ENCODE measurements at regions not wholly inside any gene's neighbourhood (a gene's known extent, or its start where the extent isn't known, plus 50 kb on each side); places are given as distances from the start of the nearest gene placed in this dataset.
"Not testable (repeated sequence)": the region's sequence is repeated elsewhere in the genome, so short reads cannot be mapped to it uniquely, and the experiment has no call there.

DNA sequence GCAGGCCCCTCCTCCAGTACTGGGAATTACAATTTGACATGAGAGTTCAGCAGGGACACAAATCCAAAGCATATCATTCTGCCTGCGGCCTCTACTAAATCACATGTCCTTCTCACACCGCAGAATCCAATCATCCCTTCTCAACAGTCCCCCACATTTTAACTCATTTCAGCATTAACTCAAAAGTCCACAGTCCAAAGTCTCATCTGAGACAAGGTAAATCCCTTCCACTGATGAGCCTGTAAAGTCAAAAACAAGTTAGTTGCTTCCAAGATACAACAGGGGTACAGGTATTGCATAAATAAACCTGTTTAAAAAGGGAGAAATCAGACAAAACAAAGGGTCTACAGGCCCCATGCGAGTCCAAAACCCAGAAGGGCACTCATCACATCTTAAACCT, 64.0 kb downstream of the EBNA1BP2 start:
- Histone ChIP-seq H3K4me3 (ENCODE audit: low read depth, low read length) (no peak overlapping the region; the same call in 1 of the 2 replicates), H3K27me3 (ENCODE audit: control insufficient read depth, insufficient read depth, low read length) (no peaks in the 10 kb centered on the region), H3K9me3 (ENCODE audit: control insufficient read depth, insufficient read depth, low read length) (peaks cover 36% of the 10 kb centered on the region), H3K4me1 (ENCODE audit: control insufficient read depth, insufficient read depth, low read length) (no peaks in the 10 kb centered on the region), H3K27ac (ENCODE audit: low read depth, low read length) (no peak overlapping the region), H3K36me3 (ENCODE audit: control insufficient read depth, insufficient read depth, low read length) (no peaks in the 10 kb centered on the region), H3K9ac (ENCODE audit: low read depth, low read length) (no peak overlapping the region)

DNA sequence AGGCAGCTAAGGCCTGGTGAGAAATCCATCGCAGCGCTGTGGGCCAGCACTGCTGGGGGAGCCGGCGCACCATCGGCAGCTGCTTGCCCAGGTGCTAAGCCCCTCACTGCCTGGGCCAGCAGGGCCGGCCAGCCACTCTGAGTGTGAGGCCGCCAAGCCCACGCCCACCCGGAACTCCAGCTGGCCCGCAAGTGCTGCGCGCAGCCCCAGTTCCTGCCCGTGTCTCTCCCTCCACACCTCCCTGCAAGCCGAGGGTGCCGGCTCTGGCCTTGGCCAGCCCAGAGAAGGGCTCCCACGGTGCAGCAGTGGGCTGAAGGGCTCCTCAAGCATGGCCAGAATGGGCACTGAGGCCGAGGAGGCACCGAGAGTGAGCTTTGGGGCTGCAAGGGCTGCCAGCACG, 64.4 kb downstream of the EBNA1BP2 start:
- no peak overlapping the region for H3K4me3 ChIP-seq (ENCODE audit: low read depth, low read length)
- no peaks in the 10 kb centered on the region for H3K4me1 ChIP-seq (ENCODE audit: control insufficient read depth, insufficient read depth, low read length)
- H3K36me3 ChIP-seq (ENCODE audit: control insufficient read depth, insufficient read depth, low read length) = no peaks in the 10 kb centered on the region
- no peaks in the 10 kb centered on the region for H3K27me3 ChIP-seq (ENCODE audit: control insufficient read depth, insufficient read depth, low read length)
- no peak overlapping the region for H3K27ac ChIP-seq (ENCODE audit: low read depth, low read length)
- H3K9me3 ChIP-seq (ENCODE audit: control insufficient read depth, insufficient read depth, low read length) = peaks cover 34% of the 10 kb centered on the region
- no peak overlapping the region for H3K9ac ChIP-seq (ENCODE audit: low read depth, low read length)

DNA sequence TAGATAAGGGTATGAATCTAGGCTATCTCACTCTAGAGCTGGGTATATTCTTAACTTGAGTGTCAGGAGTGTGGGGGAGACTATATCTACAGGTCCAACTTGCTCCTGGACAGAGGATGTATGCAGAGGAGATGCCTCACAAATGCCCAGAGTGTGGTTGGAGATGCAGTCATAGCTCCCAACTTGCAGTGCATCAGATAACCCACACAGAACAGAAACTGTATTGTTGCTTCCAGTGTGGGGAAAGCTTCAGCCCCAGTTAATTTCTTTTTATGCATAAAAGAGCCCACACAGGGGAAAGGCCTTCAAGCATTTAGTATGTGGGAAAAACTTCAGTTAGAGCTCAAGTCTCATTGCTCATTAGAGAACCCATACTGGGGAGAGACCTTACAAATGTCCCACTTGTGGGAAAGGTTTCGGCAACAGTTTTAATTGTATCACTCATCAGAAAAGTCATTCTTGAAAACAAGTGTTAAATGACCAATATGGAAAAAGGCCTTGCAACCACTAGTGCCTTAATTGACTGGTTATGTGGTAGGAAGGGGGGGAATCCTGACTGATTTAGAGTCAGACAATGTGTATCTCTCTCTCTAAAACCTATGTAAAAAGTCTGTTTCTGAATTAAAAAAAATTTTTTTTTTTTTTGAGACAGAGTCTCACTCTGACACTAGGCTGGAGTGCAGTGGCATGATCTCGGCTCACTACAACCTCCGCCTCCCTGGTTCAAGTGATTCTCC, 67.9 kb downstream of the EBNA1BP2 start:
- H3K36me3 ChIP-seq (ENCODE audit: control insufficient read depth, insufficient read depth, low read length) = no peaks in the 10 kb centered on the region
- H3K27me3 ChIP-seq (ENCODE audit: control insufficient read depth, insufficient read depth, low read length) = no peaks in the 10 kb centered on the region
- H3K9me3 ChIP-seq (ENCODE audit: control insufficient read depth, insufficient read depth, low read length) = peaks cover 28% of the 10 kb centered on the region
- H3K4me1 ChIP-seq (ENCODE audit: control insufficient read depth, insufficient read depth, low read length) = no peaks in the 10 kb centered on the region
- no peak overlapping the region for H3K9ac ChIP-seq (ENCODE audit: low read depth, low read length)
- H3K27ac ChIP-seq (ENCODE audit: low read depth, low read length) = no peak overlapping the region
- no peak overlapping the region for H3K4me3 ChIP-seq (ENCODE audit: low read depth, low read length)

DNA sequence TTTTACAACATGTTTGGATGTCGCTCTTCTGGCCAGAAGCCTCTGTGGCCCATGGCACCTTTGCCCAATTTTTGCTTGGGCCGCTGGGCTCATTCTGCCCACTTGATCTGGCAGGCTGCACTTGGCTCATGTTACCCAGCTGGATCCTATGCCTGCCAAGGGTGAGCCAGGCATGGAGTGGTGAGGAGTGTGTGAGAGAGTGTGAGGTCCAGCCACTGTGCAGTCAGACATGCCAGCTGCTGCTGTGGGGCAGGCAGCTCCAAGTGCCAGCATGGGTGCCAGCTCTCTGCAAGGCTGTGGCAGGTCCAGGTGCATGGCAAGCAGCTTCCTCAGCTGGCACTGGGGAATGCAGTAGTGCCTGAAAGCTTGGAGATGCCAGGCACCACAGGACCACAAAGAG, 71.0 kb downstream of the EBNA1BP2 start:
- Histone ChIP-seq H3K9ac (ENCODE audit: low read depth, low read length) (no peak overlapping the region), H3K4me3 (ENCODE audit: low read depth, low read length) (no peak overlapping the region), H3K36me3 (ENCODE audit: control insufficient read depth, insufficient read depth, low read length) (no peaks in the 10 kb centered on the region), H3K9me3 (ENCODE audit: control insufficient read depth, insufficient read depth, low read length) (peaks cover 13% of the 10 kb centered on the region), H3K4me1 (ENCODE audit: control insufficient read depth, insufficient read depth, low read length) (0 out of 2 replicates have a peak, but pooled peaks cover 3% of the 10 kb centered on the region), H3K27ac (ENCODE audit: low read depth, low read length) (no peak overlapping the region), H3K27me3 (ENCODE audit: control insufficient read depth, insufficient read depth, low read length) (no peaks in the 10 kb centered on the region)

DNA sequence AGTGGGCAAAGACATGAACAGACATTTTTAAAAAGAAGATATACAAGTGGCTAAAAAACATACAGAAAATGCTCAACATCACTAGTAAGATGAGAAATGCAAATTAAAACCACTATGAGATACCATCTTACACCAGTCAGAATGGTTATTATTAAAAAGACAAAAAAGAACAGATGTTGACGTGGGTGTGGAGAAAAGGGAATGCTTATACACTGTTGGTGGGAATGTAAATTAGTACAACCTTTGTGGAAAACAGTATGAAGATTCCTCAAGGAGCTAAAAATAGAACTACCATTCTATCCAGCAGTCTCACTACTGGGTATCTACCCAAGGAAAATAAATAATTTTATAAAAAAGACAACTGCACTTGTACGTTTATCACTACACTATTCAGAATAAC, 73.9 kb downstream of the EBNA1BP2 start:
- H3K9ac ChIP-seq (ENCODE audit: low read depth, low read length) = no peak overlapping the region

DNA sequence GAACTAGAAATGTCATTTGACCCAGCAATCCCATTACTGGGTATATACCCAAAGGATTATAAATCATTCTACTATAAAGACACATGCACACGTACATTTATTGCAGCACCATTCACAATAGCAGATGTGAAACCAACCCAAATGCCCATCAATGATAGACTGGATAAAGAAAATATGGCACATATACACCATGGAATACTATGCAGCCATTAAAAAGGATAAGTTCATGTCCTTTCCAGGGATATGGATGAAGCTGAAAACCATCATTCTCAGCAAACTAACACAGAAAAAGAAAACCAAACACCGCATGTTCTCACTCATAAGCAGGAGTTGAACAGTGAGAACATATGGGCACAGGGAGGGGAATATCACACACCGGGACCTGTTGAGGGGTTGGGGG, 75.6 kb downstream of the EBNA1BP2 start:
- H3K4me3 ChIP-seq (ENCODE audit: low read depth, low read length); H3K9me3 ChIP-seq (ENCODE audit: control insufficient read depth, insufficient read depth, low read length); H3K36me3 ChIP-seq (ENCODE audit: control insufficient read depth, insufficient read depth, low read length); H3K27ac ChIP-seq (ENCODE audit: low read depth, low read length); H3K9ac ChIP-seq (ENCODE audit: low read depth, low read length); H3K27me3 ChIP-seq (ENCODE audit: control insufficient read depth, insufficient read depth, low read length): not testable (repeated sequence)
- peaks cover 13% of the 10 kb centered on the region for H3K4me1 ChIP-seq (ENCODE audit: control insufficient read depth, insufficient read depth, low read length)

More for the DNA sequence above, 73.9 kb downstream of the EBNA1BP2 start:
- Histone ChIP-seq H3K4me3 (ENCODE audit: low read depth, low read length) (no peak overlapping the region), H3K9me3 (ENCODE audit: control insufficient read depth, insufficient read depth, low read length) (0 out of 2 replicates have a peak, but pooled peaks cover 3% of the 10 kb centered on the region), H3K36me3 (ENCODE audit: control insufficient read depth, insufficient read depth, low read length) (no peaks in the 10 kb centered on the region), H3K27me3 (ENCODE audit: control insufficient read depth, insufficient read depth, low read length) (no peaks in the 10 kb centered on the region), H3K4me1 (ENCODE audit: control insufficient read depth, insufficient read depth, low read length) (0 out of 2 replicates have a peak, but pooled peaks cover 3% of the 10 kb centered on the region), H3K27ac (ENCODE audit: low read depth, low read length) (no peak overlapping the region)

DNA sequence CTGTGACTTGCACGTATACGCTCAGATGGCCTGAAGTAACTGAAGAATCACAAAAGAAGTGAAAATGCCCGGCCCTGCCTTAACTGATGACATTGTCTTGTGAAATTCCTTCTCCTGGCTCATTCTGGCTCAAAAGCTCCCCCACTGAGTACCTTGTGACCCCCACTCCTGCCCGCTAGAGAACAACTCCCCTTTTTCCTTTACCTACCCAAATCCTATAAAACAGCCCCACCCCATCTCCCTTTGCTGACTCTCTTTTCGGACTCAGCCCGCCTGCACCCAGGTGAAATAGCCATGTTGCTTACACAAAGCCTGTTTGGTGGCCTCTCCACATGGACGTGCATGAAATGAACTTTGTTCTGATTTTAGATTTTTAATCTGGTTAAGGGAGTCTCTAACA, 81.3 kb downstream of the EBNA1BP2 start:
- not testable (repeated sequence) for H3K36me3 ChIP-seq (ENCODE audit: control insufficient read depth, insufficient read depth, low read length); H3K27me3 ChIP-seq (ENCODE audit: control insufficient read depth, insufficient read depth, low read length); H3K9me3 ChIP-seq (ENCODE audit: control insufficient read depth, insufficient read depth, low read length)
- Histone ChIP-seq H3K9ac (ENCODE audit: low read depth, low read length) (peak overlapping the region; percentile 68), H3K4me1 (ENCODE audit: control insufficient read depth, insufficient read depth, low read length) (peaks cover 17% of the 10 kb centered on the region), H3K4me3 (ENCODE audit: low read depth, low read length) (peak overlapping the region; percentile 38; the same call in 1 of the 2 replicates), H3K27ac (ENCODE audit: low read depth, low read length) (peak overlapping the region; percentile 88)

DNA sequence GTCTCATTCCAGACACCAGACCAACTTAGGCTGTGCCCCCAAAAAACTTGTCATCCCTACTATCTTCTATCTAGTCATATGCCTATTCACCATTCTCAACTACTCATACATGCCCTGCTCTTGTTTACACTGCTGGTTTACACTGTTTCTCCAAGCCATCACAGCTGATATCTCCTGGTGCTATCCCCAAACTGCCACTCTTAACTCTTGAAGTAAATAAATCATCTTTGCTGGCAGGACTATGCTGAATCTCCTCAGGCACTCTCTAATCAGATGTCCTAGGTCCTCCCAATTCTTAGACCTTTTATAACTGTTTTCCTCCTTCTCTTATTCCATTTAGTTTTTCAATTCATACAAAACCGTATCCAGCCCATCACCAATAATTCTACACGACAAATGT, 81.9 kb downstream of the EBNA1BP2 start:
- not testable (repeated sequence) for H3K36me3 ChIP-seq (ENCODE audit: control insufficient read depth, insufficient read depth, low read length); H3K4me3 ChIP-seq (ENCODE audit: low read depth, low read length); H3K27me3 ChIP-seq (ENCODE audit: control insufficient read depth, insufficient read depth, low read length); H3K27ac ChIP-seq (ENCODE audit: low read depth, low read length); H3K9me3 ChIP-seq (ENCODE audit: control insufficient read depth, insufficient read depth, low read length); H3K9ac ChIP-seq (ENCODE audit: low read depth, low read length)
- H3K4me1 ChIP-seq (ENCODE audit: control insufficient read depth, insufficient read depth, low read length) = peaks cover 17% of the 10 kb centered on the region

DNA sequence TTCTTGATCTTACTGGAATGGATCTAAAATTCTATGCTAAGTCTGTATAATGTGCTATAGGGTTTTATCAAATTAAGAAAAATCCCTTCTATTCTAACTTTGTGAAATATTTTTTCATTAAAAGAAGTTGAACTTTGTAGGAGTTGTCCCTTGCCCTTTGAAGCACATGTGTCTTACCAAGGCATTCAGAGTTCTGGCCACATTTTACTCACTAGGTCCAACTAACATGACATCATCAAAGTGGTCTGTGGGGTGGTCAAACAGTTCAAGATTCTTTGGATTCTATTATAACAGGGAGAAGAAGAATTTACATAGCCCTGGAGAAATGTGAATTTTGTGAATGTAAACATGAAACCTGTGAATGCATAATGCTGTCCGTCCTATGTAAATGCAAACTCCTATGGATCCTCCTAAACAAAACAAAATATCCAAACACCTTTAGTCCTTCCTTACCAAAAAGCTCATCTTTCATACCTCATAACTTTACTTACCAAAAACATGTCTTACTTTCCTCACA, 88.7 kb downstream of the EBNA1BP2 start:
- Histone ChIP-seq H3K4me1 (ENCODE audit: control insufficient read depth, insufficient read depth, low read length) (no peaks in the 10 kb centered on the region; the same call in 1 of the 2 replicates), H3K27ac (ENCODE audit: low read depth, low read length) (no peak overlapping the region), H3K4me3 (ENCODE audit: low read depth, low read length) (no peak overlapping the region), H3K27me3 (ENCODE audit: control insufficient read depth, insufficient read depth, low read length) (no peaks in the 10 kb centered on the region), H3K9me3 (ENCODE audit: control insufficient read depth, insufficient read depth, low read length) (no peaks in the 10 kb centered on the region), H3K36me3 (ENCODE audit: control insufficient read depth, insufficient read depth, low read length) (no peaks in the 10 kb centered on the region), H3K9ac (ENCODE audit: low read depth, low read length) (no peak overlapping the region)

DNA sequence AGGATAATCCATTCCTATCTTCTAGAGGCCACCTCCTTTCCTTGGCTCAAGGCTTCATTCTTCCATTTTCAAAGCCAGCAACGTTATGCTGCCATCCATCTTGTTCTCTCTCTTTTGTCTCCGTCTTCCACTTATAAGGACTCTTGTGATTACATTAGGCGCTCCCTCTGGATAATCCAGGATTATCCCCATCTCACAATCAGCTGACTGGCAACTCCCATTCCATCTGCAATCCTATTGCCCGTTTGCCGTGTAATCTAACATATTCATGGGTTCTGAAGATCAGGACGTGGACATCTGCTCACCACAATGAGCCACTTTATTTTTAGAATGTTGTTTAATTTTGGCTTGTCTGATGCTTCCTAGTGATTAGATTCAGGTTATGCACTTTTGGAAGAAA, 89.3 kb downstream of the EBNA1BP2 start:
- Histone ChIP-seq H3K27ac (ENCODE audit: low read depth, low read length) (no peak overlapping the region), H3K27me3 (ENCODE audit: control insufficient read depth, insufficient read depth, low read length) (no peaks in the 10 kb centered on the region), H3K9ac (ENCODE audit: low read depth, low read length) (no peak overlapping the region), H3K4me1 (ENCODE audit: control insufficient read depth, insufficient read depth, low read length) (no peaks in the 10 kb centered on the region; the same call in 1 of the 2 replicates), H3K9me3 (ENCODE audit: control insufficient read depth, insufficient read depth, low read length) (no peaks in the 10 kb centered on the region), H3K4me3 (ENCODE audit: low read depth, low read length) (no peak overlapping the region), H3K36me3 (ENCODE audit: control insufficient read depth, insufficient read depth, low read length) (no peaks in the 10 kb centered on the region)

DNA sequence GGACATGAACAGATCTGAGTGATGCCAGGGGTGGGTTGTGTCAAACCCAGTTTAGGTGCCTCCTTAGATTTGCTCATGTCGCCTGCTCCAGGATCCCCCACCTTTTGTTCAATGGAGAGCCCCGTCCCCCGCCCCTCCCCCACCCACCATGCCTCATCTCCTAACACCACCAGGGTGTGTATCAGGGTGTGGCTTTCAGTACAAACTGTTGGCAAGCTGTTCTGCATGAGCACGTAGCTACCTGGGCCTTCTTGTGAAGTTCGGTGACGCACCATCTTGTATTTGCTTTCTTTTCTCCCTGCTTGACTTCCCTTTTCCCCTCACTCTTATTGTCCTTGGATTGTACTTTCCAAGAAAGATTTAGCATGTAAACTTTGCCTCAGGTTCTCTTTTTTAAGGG, 94.8 kb downstream of the EBNA1BP2 start:
- Histone ChIP-seq H3K9ac (ENCODE audit: low read depth, low read length) (no peak overlapping the region), H3K4me3 (ENCODE audit: low read depth, low read length) (no peak overlapping the region), H3K4me1 (ENCODE audit: control insufficient read depth, insufficient read depth, low read length) (peaks cover 7% of the 10 kb centered on the region), H3K27ac (ENCODE audit: low read depth, low read length) (no peak overlapping the region), H3K9me3 (ENCODE audit: control insufficient read depth, insufficient read depth, low read length) (no peaks in the 10 kb centered on the region), H3K36me3 (ENCODE audit: control insufficient read depth, insufficient read depth, low read length) (no peaks in the 10 kb centered on the region), H3K27me3 (ENCODE audit: control insufficient read depth, insufficient read depth, low read length) (no peaks in the 10 kb centered on the region)
